Body of pancreas (tissue), 4 donors: ENCODE measurements at regions not wholly inside any gene's neighbourhood (a gene's known extent, or its start where the extent isn't known, plus 50 kb on each side); places are given as distances from the start of the nearest gene placed in this dataset.

Experiments
- ATAC-seq: fragments of 150-250 bp; one replicate; pipeline ENCODE4 v1.9.1; 2016
- DNase-seq, 4 donors: peaks; one replicate each; pipeline ENCODE4 v3.0.0-alpha.2; 2019
- H3K27ac ChIP-seq, 4 donors: fragments of 200-600 bp; sonication (generic); 1 replicate in 3 of 4; 2 replicates in 1 of 4; pipeline versions ENCODE4 v1.5.1 to v1.6.1; 2016 to 2019; ENCODE audit warnings: mild to moderate bottlenecking in 1 of 4, mixed read lengths in 1 of 4, moderate library complexity in 1 of 4
- H3K27me3 ChIP-seq, 2 donors: fragments of 200-600 bp; sonication (generic); one replicate each; pipeline ENCODE4 v1.6.0; 2016; ENCODE audit warnings: mild to moderate bottlenecking in 1 of 2
- H3K36me3 ChIP-seq, 2 donors: fragments of 200-600 bp; sonication (generic); replicated peaks in 1 of 2; 2 replicates each; pipeline ENCODE4 v1.5.1; 2016; ENCODE audit warnings: low read depth in 2 of 2; ENCODE audit not compliant: insufficient read depth in 1 of 2
- H3K4me1 ChIP-seq: fragments of 200-600 bp; sonication (generic); one replicate; pipeline ENCODE4 v1.6.0; 2016
- H3K4me3 ChIP-seq, 2 donors: fragments of 200-600 bp; sonication (generic); 1 replicate in 1 of 2; 2 replicates in 1 of 2; pipeline ENCODE4 v1.5.1; 2016 to 2019
- H3K9me3 ChIP-seq, 3 donors: fragments of 200-600 bp; sonication (generic); 1 replicate in 2 of 3; 2 replicates in 1 of 3; pipeline ENCODE4 v1.5.1; 2016
- POLR2A ChIP-seq, 3 donors: fragments of 450-650 bp; IDR thresholded peaks; one replicate each; pipeline ENCODE4 v1.6.1; 2016; ENCODE audit warnings: antibody characterized with exemption in 3 of 3, mild to moderate bottlenecking in 2 of 3
- WGBS, 2 donors: methylation state at CpG; one replicate each; pipeline ENCODE4 v1.1.5; 2017; 5-methylcytosine and 5-hydroxymethylcytosine counted together
- intact Hi-C: fragments of 100-400 bp; cut with DNase I; formaldehyde crosslinking; loops from one replicate; pipeline ENCODE4 v1.15.1; 2023
- TF ChIP-seq, protein P1 (sequence below), 7 experiments: fragments of 450-650 bp in 4 of 7; fragments of 200-600 bp in 3 of 7; sonication (generic) in 3 of 7; IDR thresholded peaks; one replicate each; pipeline ENCODE4 v1.5.1; 2016 to 2019; ENCODE audit warnings: antibody characterized with exemption in 7 of 7

DNA sequence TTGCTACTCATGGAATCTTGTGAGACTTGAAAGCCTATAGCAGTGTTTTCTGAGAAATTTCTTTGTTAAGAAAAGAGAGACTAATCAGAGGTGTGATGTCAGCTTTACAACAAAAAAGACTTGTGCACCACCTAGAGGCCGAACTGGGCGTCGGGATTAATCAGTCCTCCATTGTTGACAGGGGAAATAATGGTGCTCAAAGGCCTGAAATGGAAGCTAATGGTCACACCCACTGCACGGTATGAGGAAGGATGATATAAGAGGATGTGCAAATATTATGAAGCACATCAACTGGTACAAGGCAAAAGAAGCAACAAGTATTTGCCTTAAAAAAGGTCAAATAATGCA lies 480.2 kb upstream of the MIR17HG start:
- Histone ChIP-seq H3K4me1 (no peaks in the 10 kb centered on the region), H3K4me3 (no peak overlapping the region), H3K9me3 (no peaks in the 10 kb centered on the region), H3K27me3 (no peaks in the 10 kb centered on the region), H3K36me3 (no peaks in the 10 kb centered on the region), H3K27ac (no peak overlapping the region)
- 0 to 6% methylated on average over 4 of the region's 4 CpGs for WGBS, 2 donors
- intact Hi-C loops = no loop called here
- DNase-seq = peak; percentile 59 to 78 (median 70)
- ATAC-seq = peak; percentile 91
- TF ChIP-seq, protein P1, sequence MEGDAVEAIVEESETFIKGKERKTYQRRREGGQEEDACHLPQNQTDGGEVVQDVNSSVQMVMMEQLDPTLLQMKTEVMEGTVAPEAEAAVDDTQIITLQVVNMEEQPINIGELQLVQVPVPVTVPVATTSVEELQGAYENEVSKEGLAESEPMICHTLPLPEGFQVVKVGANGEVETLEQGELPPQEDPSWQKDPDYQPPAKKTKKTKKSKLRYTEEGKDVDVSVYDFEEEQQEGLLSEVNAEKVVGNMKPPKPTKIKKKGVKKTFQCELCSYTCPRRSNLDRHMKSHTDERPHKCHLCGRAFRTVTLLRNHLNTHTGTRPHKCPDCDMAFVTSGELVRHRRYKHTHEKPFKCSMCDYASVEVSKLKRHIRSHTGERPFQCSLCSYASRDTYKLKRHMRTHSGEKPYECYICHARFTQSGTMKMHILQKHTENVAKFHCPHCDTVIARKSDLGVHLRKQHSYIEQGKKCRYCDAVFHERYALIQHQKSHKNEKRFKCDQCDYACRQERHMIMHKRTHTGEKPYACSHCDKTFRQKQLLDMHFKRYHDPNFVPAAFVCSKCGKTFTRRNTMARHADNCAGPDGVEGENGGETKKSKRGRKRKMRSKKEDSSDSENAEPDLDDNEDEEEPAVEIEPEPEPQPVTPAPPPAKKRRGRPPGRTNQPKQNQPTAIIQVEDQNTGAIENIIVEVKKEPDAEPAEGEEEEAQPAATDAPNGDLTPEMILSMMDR (IDR thresholded peaks at IDR 0.05) = peak; percentile 34 to 76 (median 67)
- no peak for TF ChIP-seq POLR2A (IDR thresholded peaks at IDR 0.05)

DNA sequence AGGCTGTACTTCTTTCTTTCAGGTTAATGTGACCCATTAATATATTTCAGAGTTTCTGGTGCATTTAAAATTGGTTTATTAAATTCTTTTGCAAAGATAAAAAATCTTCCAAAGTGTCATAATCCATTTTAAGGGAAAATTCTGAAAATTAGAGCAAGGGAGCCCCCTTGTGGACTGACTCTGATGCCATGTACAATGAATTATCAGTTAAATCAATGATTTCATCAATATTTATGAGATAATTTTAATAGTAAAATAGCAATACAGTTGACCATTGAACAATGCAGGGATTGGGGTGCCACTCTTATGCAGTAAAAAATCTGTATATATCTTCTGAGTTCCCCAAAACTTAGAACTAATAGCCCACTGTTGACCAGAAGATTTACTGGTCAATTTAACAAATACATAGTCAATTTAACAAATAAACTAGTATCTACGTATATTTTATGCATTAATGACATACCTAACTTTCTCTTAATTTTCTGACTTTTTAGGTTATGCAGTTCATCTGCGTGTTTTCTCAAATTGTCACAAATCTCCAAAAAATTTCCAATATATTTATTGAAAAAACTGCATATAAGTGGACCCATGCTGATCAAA lies 479.1 kb upstream of the MIR17HG start:
- H3K36me3 ChIP-seq = no peaks in the 10 kb centered on the region
- H3K4me3 ChIP-seq = no peak overlapping the region
- no peaks in the 10 kb centered on the region for H3K9me3 ChIP-seq
- H3K27me3 ChIP-seq = no peaks in the 10 kb centered on the region
- 29 to 32% methylated on average over 2 of the region's 2 CpGs for WGBS, 2 donors
- DNase-seq (peak in 3 of 4 donors; percentile 10 to 33 (median 26)), ATAC-seq (no peak)
- H3K4me1 ChIP-seq = no peaks in the 10 kb centered on the region
- intact Hi-C loops = no loop called here
- H3K27ac ChIP-seq = no peak overlapping the region
- no peak for TF ChIP-seq POLR2A (IDR thresholded peaks at IDR 0.05)
- TF ChIP-seq, protein P1 (IDR thresholded peaks at IDR 0.05) = peak in 6 of 7 experiments; percentile 50 to 77 (median 60)

DNA sequence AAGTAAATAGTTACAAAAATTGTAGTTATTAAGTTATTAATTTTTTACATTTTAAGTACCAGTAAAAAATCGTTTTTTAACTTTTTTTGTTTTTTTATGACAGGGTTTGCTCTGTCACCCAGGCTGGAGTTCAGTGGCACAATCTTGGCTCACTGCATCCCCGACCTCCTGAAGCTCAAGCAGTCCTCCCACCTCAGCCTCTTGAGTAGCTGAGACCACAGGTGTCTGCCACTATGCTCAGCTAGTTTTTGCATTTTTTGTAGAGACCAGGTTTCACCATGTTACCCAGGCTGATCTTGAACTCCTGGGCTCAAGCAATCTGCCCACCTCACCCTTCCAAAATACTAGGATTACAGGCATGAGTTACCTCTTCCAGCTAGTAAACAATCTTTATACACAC lies 477.9 kb upstream of the MIR17HG start:
- TF ChIP-seq, protein P1 (IDR thresholded peaks at IDR 0.05) = no peak
- TF ChIP-seq POLR2A (IDR thresholded peaks at IDR 0.05) = no peak
- no peaks in the 10 kb centered on the region for H3K27me3 ChIP-seq
- intact Hi-C loops = no loop called here

DNA sequence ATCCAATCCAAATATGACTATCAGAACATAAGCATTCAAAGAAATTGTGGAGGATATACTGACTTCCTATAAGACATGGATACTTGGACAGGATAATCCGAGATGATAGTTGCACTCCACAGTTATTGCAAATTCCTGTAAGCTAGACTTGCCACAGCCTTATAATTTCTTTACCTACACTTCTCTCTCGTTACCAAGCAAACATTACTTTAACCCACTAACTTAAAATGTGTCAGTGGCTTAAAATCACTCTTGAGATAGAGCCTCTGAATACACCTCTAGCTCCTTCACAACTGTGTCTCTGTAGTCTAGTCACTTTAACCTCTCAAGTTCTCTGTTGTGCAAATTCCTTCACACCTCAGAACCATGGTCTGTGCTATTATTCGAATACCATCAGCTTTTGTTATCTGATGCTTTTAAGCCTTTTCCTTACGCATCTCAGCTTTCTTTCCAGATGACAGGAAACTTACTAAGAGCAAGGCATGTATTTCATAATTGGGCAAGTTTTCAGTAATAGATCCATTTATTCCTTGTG lies 474.9 kb upstream of the MIR17HG start:
- WGBS, 2 donors = 71% methylated on average over 4 of the region's 4 CpGs
- no peak for ATAC-seq
- H3K27me3 ChIP-seq = no peaks in the 10 kb centered on the region

More for the DNA sequence above, 477.9 kb upstream of the MIR17HG start:
- H3K9me3 ChIP-seq = no peaks in the 10 kb centered on the region
- H3K36me3 ChIP-seq = no peaks in the 10 kb centered on the region
- DNase-seq = no peak
- no peak overlapping the region for H3K27ac ChIP-seq
- H3K4me1 ChIP-seq = no peaks in the 10 kb centered on the region
- ATAC-seq = no peak
- WGBS, 2 donors = 32 to 51% methylated on average over 2 of the region's 2 CpGs
- no peak overlapping the region for H3K4me3 ChIP-seq

More for the DNA sequence above, 474.9 kb upstream of the MIR17HG start:
- Histone ChIP-seq H3K36me3 (no peaks in the 10 kb centered on the region), H3K4me1 (no peaks in the 10 kb centered on the region), H3K27ac (no peak overlapping the region), H3K4me3 (no peak overlapping the region), H3K9me3 (no peaks in the 10 kb centered on the region)
- TF ChIP-seq, protein P1 (IDR thresholded peaks at IDR 0.05) = no peak
- TF ChIP-seq POLR2A (IDR thresholded peaks at IDR 0.05) = no peak
- intact Hi-C loops = no loop called here
- no peak for DNase-seq
